ENCODE measurements at regions not wholly inside any gene's neighbourhood (a gene's known extent, or its start where the extent isn't known, plus 50 kb on each side); places are given as distances from the start of the nearest gene placed in this dataset.

DNA sequence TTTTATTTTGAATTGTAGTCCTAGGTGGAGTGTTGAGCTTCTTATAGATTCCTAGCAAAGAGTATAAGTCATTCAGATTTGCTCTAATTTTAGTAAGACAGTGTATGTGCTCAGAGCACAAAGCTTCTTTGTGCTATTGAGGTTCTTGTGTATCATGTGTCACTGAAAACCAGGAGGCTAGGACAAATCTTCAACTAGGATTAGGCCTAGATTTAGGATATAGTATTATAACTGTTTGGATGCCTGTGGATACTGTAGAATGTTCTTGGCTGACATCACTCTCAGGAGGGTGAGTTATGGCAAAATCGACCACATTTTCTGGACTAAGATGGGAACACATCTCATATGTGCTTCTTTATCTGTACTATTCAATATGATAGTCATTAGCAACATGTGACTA lies 86.5 kb downstream of the DHRS2 start:
- TF ChIP-seq, protein P1, sequence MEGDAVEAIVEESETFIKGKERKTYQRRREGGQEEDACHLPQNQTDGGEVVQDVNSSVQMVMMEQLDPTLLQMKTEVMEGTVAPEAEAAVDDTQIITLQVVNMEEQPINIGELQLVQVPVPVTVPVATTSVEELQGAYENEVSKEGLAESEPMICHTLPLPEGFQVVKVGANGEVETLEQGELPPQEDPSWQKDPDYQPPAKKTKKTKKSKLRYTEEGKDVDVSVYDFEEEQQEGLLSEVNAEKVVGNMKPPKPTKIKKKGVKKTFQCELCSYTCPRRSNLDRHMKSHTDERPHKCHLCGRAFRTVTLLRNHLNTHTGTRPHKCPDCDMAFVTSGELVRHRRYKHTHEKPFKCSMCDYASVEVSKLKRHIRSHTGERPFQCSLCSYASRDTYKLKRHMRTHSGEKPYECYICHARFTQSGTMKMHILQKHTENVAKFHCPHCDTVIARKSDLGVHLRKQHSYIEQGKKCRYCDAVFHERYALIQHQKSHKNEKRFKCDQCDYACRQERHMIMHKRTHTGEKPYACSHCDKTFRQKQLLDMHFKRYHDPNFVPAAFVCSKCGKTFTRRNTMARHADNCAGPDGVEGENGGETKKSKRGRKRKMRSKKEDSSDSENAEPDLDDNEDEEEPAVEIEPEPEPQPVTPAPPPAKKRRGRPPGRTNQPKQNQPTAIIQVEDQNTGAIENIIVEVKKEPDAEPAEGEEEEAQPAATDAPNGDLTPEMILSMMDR (IDR thresholded peaks at IDR 0.05), result no peak
- TF ChIP-seq POLR2A (IDR thresholded peaks at IDR 0.05), result no peak
- intact Hi-C loops (cut with DNase I; ENCODE audit: low total_unique reads), result no loop called here
- 33 to 35% methylated on average over 1 of the region's 1 CpG for WGBS, 2 donors
- DNase-seq (ENCODE audit: low spot score in 2 of 2), result no peak
- H3K4me3 ChIP-seq (ENCODE audit: low read depth, poor library complexity, severe bottlenecking), result no peak overlapping the region

DNA sequence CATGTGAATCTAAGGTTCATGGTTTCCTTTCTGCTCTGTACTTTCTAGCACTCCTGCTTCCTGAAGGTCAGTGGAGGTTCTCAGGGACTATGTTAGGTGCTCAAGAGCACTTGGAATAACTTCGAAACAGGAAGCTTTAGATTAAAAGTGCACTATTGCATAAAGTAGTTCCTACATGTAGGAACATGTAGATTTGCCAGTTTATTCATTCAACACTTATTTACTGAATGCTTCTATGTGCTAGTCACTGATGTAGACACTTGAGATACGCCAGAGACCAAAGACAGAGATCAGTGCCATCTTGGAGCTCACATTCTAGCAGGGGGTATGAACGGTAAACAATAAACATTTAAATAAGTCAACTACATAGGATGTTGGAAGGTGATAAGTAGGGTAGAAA lies 87.7 kb downstream of the DHRS2 start:
- 55 to 58% methylated on average over 3 of the region's 3 CpGs for WGBS, 2 donors
- TF ChIP-seq, protein P1 (IDR thresholded peaks at IDR 0.05), result no peak
- TF ChIP-seq POLR2A (IDR thresholded peaks at IDR 0.05), result no peak
- no peak overlapping the region for H3K4me3 ChIP-seq (ENCODE audit: low read depth, poor library complexity, severe bottlenecking)
- DNase-seq (ENCODE audit: low spot score in 2 of 2), result no peak
- intact Hi-C loops (cut with DNase I; ENCODE audit: low total_unique reads), result no loop called here

DNA sequence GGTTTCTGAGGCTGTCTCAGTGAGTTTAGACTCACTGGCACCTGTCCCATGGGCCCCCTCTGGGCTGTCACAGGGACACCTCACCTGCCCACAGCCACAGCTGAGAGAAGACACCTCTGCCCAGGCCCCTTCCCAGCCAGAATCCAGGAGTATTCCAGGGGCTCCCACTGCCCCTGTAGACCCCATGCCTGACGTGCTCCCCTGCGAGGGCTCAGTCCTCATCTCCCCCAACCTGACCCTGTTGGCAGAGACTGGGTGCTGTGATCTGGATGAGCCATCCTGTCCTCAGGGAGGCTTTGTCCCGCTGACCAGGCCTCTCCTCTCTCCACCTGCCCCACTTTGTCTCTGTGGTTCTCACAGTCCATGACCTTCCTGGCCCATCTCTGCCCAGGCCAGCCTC lies 89.4 kb downstream of the DHRS2 start:
- DNase-seq (ENCODE audit: low spot score in 2 of 2), result no peak
- no peak for TF ChIP-seq POLR2A (IDR thresholded peaks at IDR 0.05)
- TF ChIP-seq, protein P1 (IDR thresholded peaks at IDR 0.05), result no peak
- 88 to 95% methylated on average over 3 of the region's 3 CpGs for WGBS, 2 donors
- no peak overlapping the region for H3K4me3 ChIP-seq (ENCODE audit: low read depth, poor library complexity, severe bottlenecking)
- intact Hi-C loops (cut with DNase I; ENCODE audit: low total_unique reads), result no loop called here

DNA sequence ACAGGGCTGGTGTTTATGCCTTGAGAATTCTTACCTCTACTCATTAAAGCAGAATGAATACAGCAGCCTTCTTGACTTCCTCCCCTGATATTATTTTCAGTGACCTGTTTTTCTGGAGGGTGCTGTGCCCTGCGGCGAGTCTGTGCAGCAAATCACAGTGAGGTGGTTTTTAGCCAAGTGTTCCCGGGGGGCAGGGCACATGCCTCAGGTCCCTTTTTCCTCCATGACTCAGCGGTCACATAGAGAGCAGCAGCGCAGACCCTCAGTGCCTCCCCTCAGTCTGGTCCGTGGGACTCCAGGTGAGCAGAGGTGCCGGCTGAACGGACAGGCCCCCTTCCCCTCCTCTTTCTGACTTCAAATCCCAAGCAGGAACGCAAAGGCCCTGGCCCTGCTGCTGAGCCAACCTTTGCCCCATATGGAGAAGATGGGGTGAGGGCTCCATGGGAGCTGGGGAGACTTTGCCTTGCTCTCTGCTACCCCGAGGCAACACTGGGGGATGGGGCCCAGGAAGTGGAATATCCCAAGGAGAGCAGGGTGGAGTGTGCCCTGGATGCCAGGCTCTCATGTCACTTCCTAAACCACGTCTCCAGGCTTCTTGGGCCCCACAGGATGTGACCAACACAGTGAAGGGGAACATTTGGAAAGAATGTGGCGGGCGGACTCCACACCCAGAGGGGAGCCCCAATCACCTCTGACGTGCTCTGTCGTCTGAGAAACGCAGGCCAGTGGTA lies 90.0 kb downstream of the DHRS2 start:
- H3K4me3 ChIP-seq (ENCODE audit: low read depth, poor library complexity, severe bottlenecking), result no peak overlapping the region
- no peak for DNase-seq (ENCODE audit: low spot score in 2 of 2)
- WGBS, 2 donors, result 67 to 75% methylated on average over 15 to 16 of the region's 16 CpGs
- TF ChIP-seq POLR2A (IDR thresholded peaks at IDR 0.05), result no peak
- TF ChIP-seq, protein P1 (IDR thresholded peaks at IDR 0.05), result no peak
- intact Hi-C loops (cut with DNase I; ENCODE audit: low total_unique reads), result no loop called here

DNA sequence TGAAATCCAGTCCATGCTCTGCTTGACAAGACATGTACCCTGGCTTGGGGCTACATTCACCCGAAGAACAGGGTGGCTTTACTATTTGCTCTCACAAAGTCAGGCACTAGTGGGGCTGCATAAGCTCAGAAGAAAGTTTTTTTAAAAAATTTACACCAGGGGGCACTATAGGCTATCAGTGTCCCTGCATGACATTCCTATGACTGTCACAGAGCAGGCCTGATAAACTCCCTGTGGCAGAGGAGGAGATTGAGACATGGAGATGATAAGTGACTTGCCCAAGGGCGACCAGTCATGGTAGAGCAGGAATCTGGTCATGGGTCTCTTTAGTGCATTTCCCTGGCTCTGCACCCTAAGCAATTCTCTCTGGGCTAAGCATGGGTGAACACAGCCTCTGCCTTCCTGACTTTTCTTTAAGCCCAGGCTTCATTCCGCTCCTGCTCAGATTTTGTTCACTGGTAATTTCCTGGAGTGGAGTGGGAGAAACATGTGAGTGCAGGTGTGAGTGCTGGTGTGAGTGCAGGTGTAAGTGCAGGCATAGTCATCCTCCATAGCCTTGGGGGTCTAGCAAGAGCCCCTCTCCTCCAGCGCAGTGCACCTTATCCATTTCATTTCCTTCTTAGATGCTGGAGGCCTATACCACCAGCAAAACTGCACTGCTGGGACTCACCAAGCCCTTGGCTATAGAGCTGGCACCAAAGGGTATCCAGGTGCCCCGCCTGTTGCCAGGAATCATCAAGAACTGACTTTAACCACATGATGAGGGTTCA lies 91.6 kb downstream of the DHRS2 start:
- TF ChIP-seq, protein P1 (IDR thresholded peaks at IDR 0.05), result no peak
- no peak for TF ChIP-seq POLR2A (IDR thresholded peaks at IDR 0.05)
- 69 to 71% methylated on average over 5 of the region's 5 CpGs for WGBS, 2 donors
- no peak overlapping the region for H3K4me3 ChIP-seq (ENCODE audit: low read depth, poor library complexity, severe bottlenecking)
- no peak for DNase-seq (ENCODE audit: low spot score in 2 of 2)
- intact Hi-C loops (cut with DNase I; ENCODE audit: low total_unique reads), result no loop called here
